Liver (tissue), 3 donors: ENCODE measurements at regions not wholly inside any gene's neighbourhood (a gene's known extent, or its start where the extent isn't known, plus 50 kb on each side); places are given as distances from the start of the nearest gene placed in this dataset.

Experiments
- EGR1 ChIP-seq, 2 donors: IDR thresholded peaks; 2 replicates each; pipeline ENCODE4 v1.6.1; 2016 to 2018; ENCODE audit warnings: antibody characterized with exemption in 2 of 2, low read depth in 2 of 2
- GABPA ChIP-seq, 2 donors: IDR thresholded peaks in 1 of 2; conservative IDR thresholded peaks in 1 of 2; 2 replicates each; pipeline ENCODE4 v1.6.1; 2016; ENCODE audit warnings: antibody characterized with exemption in 2 of 2, mild to moderate bottlenecking in 1 of 2, moderate library complexity in 1 of 2
- JUND ChIP-seq, 2 donors: IDR thresholded peaks; 2 replicates each; pipeline ENCODE4 v1.6.1; 2016; ENCODE audit warnings: antibody characterized with exemption in 2 of 2
- TAF1 ChIP-seq: conservative IDR thresholded peaks from 2 replicates; pipeline ENCODE4 v1.6.1; 2016; ENCODE audit warnings: antibody characterized with exemption, mild to moderate bottlenecking
- TF ChIP-seq, protein P1 (sequence below): fragments of 150-350 bp; IDR thresholded peaks from 2 replicates; pipeline ENCODE4 v1.5.1; 2017; ENCODE audit warnings: improper control_type of control experiment, low read depth, low read length; ENCODE audit not compliant: missing input control
- TF ChIP-seq, protein P2 (sequence below): IDR thresholded peaks from 2 replicates; pipeline ENCODE4 v1.6.1; 2016; ENCODE audit warnings: antibody characterized with exemption
- TF ChIP-seq, protein P3 (sequence below): IDR thresholded peaks from 2 replicates; pipeline ENCODE4 v1.6.1; 2016; ENCODE audit warnings: antibody characterized with exemption
- donor health status: healthy.
- donor health status: healthy.

DNA sequence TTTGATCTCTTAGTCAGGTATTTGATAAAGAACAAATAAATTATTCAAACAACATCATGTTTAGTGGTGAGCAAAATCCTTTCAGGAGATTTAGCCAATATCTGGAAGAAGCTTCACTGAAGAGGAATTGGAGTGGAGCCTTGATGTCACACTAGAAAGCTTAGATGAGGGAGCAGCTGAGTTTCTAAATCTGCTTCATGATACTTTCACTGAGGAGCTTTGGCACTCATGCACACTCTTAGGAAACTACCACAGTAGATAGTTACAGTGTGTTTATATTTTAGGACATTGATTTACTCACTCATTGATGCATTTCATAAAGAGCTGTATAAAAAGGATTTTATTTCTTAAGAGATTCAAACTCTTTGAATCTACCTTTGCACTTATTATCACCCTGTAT is 366.2 kb upstream of the BTBD3 start:
- TF ChIP-seq, protein P1, sequence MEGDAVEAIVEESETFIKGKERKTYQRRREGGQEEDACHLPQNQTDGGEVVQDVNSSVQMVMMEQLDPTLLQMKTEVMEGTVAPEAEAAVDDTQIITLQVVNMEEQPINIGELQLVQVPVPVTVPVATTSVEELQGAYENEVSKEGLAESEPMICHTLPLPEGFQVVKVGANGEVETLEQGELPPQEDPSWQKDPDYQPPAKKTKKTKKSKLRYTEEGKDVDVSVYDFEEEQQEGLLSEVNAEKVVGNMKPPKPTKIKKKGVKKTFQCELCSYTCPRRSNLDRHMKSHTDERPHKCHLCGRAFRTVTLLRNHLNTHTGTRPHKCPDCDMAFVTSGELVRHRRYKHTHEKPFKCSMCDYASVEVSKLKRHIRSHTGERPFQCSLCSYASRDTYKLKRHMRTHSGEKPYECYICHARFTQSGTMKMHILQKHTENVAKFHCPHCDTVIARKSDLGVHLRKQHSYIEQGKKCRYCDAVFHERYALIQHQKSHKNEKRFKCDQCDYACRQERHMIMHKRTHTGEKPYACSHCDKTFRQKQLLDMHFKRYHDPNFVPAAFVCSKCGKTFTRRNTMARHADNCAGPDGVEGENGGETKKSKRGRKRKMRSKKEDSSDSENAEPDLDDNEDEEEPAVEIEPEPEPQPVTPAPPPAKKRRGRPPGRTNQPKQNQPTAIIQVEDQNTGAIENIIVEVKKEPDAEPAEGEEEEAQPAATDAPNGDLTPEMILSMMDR, result no peak
- no peak for TF ChIP-seq JUND (IDR thresholded peaks at IDR 0.05)
- no peak for TF ChIP-seq TAF1
- TF ChIP-seq EGR1 (IDR thresholded peaks at IDR 0.05; ENCODE audit: low read depth in 2 of 2), result no peak
- TF ChIP-seq, protein P2, sequence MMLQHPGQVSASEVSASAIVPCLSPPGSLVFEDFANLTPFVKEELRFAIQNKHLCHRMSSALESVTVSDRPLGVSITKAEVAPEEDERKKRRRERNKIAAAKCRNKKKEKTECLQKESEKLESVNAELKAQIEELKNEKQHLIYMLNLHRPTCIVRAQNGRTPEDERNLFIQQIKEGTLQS, result no peak
- no peak for TF ChIP-seq GABPA (IDR thresholded peaks at IDR 0.05 in 1 of 2, conservative IDR thresholded peaks at IDR 0.05 in 1 of 2)
- TF ChIP-seq, protein P3, sequence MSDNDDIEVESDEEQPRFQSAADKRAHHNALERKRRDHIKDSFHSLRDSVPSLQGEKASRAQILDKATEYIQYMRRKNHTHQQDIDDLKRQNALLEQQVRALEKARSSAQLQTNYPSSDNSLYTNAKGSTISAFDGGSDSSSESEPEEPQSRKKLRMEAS, result no peak
